ENCODE measurements at regions not wholly inside any gene's neighbourhood (a gene's known extent, or its start where the extent isn't known, plus 50 kb on each side); places are given as distances from the start of the nearest gene placed in this dataset.

- TF ChIP-seq POLR2AphosphoS5 (IDR thresholded peaks at IDR 0.05) (no peak), POLR2A (IDR thresholded peaks at IDR 0.05) (no peak)
- TF ChIP-seq, protein P1, sequence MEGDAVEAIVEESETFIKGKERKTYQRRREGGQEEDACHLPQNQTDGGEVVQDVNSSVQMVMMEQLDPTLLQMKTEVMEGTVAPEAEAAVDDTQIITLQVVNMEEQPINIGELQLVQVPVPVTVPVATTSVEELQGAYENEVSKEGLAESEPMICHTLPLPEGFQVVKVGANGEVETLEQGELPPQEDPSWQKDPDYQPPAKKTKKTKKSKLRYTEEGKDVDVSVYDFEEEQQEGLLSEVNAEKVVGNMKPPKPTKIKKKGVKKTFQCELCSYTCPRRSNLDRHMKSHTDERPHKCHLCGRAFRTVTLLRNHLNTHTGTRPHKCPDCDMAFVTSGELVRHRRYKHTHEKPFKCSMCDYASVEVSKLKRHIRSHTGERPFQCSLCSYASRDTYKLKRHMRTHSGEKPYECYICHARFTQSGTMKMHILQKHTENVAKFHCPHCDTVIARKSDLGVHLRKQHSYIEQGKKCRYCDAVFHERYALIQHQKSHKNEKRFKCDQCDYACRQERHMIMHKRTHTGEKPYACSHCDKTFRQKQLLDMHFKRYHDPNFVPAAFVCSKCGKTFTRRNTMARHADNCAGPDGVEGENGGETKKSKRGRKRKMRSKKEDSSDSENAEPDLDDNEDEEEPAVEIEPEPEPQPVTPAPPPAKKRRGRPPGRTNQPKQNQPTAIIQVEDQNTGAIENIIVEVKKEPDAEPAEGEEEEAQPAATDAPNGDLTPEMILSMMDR (IDR thresholded peaks at IDR 0.05) = no peak
These were observed 317.7 kb upstream of the SEMA3C start for GRCh38 chr7:81236560-81236959.

Data from suprapubic skin (tissue), 4 donors.